ENCODE measurements at regions not wholly inside any gene's neighbourhood (a gene's known extent, or its start where the extent isn't known, plus 50 kb on each side); places are given as distances from the start of the nearest gene placed in this dataset.

DNA sequence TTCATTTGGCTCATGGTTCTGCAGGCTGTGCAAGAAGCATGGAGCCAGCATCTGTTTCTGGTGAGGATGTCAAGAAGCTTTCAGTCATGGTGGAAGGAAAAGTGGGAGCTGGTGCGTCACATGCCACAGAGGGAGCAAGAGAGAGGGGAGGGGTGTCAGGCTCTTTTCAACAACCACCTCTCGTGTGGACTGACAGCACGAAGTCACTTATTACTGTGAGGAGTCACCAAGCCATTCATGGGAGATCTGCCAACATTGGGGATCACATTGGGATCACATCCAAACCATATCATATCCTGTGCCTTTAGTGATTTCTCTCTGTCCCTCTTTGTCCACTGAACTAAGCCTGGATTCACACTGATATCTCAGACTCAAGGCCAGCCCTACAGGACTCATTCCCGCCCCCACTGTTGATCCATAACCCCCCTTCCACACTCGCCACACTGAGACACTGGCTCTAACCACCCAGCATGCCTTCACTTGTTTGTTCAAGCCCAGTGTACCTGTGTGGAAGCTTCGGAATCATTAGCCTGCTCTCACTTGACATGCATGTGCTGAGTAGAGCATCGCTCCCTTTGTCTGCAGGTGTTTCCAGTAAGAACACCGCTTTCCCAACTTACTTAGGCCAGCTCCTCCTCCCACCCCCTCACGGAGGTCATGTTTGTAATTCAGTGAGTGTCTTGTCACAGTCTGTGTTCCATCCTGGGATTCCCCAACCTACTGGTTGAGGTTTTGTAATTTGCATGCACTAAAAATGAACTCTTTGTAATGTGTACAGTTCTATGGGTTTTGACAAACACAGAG is 132.2 kb downstream of the KLF13 start:
- DNase-seq, result no peak
- peak overlapping the region in 1 of 3 donors; percentile 73 for H3K27ac ChIP-seq (ENCODE audit: low read depth in 1 of 3, low read length in 2 of 3)
- no peak overlapping the region for H3K4me3 ChIP-seq (ENCODE audit: low read depth in 1 of 3, low read length in 3 of 3)
- H3K36me3 ChIP-seq (ENCODE audit: control insufficient read depth in 3 of 3, insufficient read depth in 2 of 3, low read depth in 1 of 3, low read length in 3 of 3), result no peaks in the 10 kb centered on the region
- peaks cover 0 to 12% (median 0%) of the 10 kb centered on the region in 3 donors for H3K27me3 ChIP-seq (ENCODE audit: control insufficient read depth in 3 of 3, insufficient read depth in 3 of 3, low read length in 3 of 3)
- no peaks in the 10 kb centered on the region for H3K9me3 ChIP-seq (ENCODE audit: control insufficient read depth in 2 of 2, insufficient read depth in 1 of 2, low read depth in 1 of 2, low read length in 1 of 2)
- FAIRE-seq, result no peak
- WGBS, 3 donors, result 71 to 75% (median 74%) methylated on average over 9 of the region's 9 CpGs
- no peaks in the 10 kb centered on the region for H3K4me1 ChIP-seq (ENCODE audit: control insufficient read depth in 3 of 3, insufficient read depth in 2 of 3, low read depth in 1 of 3, low read length in 2 of 3)

DNA sequence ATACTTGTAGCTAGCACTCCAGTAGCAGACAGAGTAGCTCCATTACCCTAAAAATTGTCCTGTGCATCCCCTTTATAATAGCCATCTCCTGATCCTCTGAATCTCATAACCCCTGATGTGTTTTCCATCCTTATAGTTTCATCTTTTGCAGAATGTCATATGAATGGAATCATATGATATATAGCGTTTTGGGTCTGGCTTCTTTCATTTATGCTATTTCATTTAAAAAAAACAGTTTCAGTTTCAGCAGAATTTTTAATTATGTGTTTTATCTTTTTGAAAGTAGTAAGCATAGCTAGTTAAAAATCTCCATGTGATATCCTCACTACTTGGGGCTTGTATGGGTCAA is 132.7 kb downstream of the KLF13 start:
- 67 to 85% (median 83%) methylated on average over 1 of the region's 1 CpG for WGBS, 3 donors
- no peak for FAIRE-seq
- no peak overlapping the region for H3K27ac ChIP-seq (ENCODE audit: low read depth in 1 of 3, low read length in 2 of 3)

GRCh38 chr15:31461375-31461774 is 134.7 kb downstream of the KLF13 start:
- 93 to 98% (median 97%) methylated on average over 5 of the region's 5 CpGs for WGBS, 3 donors
- H3K4me3 ChIP-seq (ENCODE audit: low read depth in 1 of 3, low read length in 3 of 3), result no peak overlapping the region
- DNase-seq, result no peak
- no peak overlapping the region for H3K27ac ChIP-seq (ENCODE audit: low read depth in 1 of 3, low read length in 2 of 3)
- no peak for FAIRE-seq
- peaks cover 4 to 10% (median 6%) of the 10 kb centered on the region in 3 donors for H3K4me1 ChIP-seq (ENCODE audit: control insufficient read depth in 3 of 3, insufficient read depth in 2 of 3, low read depth in 1 of 3, low read length in 2 of 3)
- no peaks in the 10 kb centered on the region for H3K9me3 ChIP-seq (ENCODE audit: control insufficient read depth in 2 of 2, insufficient read depth in 1 of 2, low read depth in 1 of 2, low read length in 1 of 2)
- peaks cover 0 to 12% (median 0%) of the 10 kb centered on the region in 3 donors for H3K27me3 ChIP-seq (ENCODE audit: control insufficient read depth in 3 of 3, insufficient read depth in 3 of 3, low read length in 3 of 3)
- no peaks in the 10 kb centered on the region for H3K36me3 ChIP-seq (ENCODE audit: control insufficient read depth in 3 of 3, insufficient read depth in 2 of 3, low read depth in 1 of 3, low read length in 3 of 3)

More for the DNA sequence above, 132.7 kb downstream of the KLF13 start:
- Histone ChIP-seq H3K27me3 (ENCODE audit: control insufficient read depth in 3 of 3, insufficient read depth in 3 of 3, low read length in 3 of 3) (peaks cover 0 to 12% (median 0%) of the 10 kb centered on the region in 3 donors), H3K36me3 (ENCODE audit: control insufficient read depth in 3 of 3, insufficient read depth in 2 of 3, low read depth in 1 of 3, low read length in 3 of 3) (no peaks in the 10 kb centered on the region), H3K9me3 (ENCODE audit: control insufficient read depth in 2 of 2, insufficient read depth in 1 of 2, low read depth in 1 of 2, low read length in 1 of 2) (no peaks in the 10 kb centered on the region), H3K4me3 (ENCODE audit: low read depth in 1 of 3, low read length in 3 of 3) (no peak overlapping the region), H3K4me1 (ENCODE audit: control insufficient read depth in 3 of 3, insufficient read depth in 2 of 3, low read depth in 1 of 3, low read length in 2 of 3) (peaks cover 0 to 4% (median 4%) of the 10 kb centered on the region in 3 donors)
- DNase-seq, result no peak

GRCh38 chr15:31461911-31462480 is 135.4 kb downstream of the KLF13 start:
- Histone ChIP-seq H3K27me3 (ENCODE audit: control insufficient read depth in 3 of 3, insufficient read depth in 3 of 3, low read length in 3 of 3) (peaks cover 0 to 9% (median 0%) of the 10 kb centered on the region in 3 donors), H3K27ac (ENCODE audit: low read depth in 1 of 3, low read length in 2 of 3) (no peak overlapping the region), H3K4me3 (ENCODE audit: low read depth in 1 of 3, low read length in 3 of 3) (no peak overlapping the region), H3K9me3 (ENCODE audit: control insufficient read depth in 2 of 2, insufficient read depth in 1 of 2, low read depth in 1 of 2, low read length in 1 of 2) (no peaks in the 10 kb centered on the region), H3K36me3 (ENCODE audit: control insufficient read depth in 3 of 3, insufficient read depth in 2 of 3, low read depth in 1 of 3, low read length in 3 of 3) (no peaks in the 10 kb centered on the region), H3K4me1 (ENCODE audit: control insufficient read depth in 3 of 3, insufficient read depth in 2 of 3, low read depth in 1 of 3, low read length in 2 of 3) (peaks cover 4 to 11% (median 6%) of the 10 kb centered on the region in 3 donors)
- no peak for FAIRE-seq
- WGBS, 3 donors, result 86 to 89% (median 88%) methylated on average over 9 of the region's 9 CpGs
- no peak for DNase-seq

GRCh38 chr15:31463521-31464102 is 137.0 kb downstream of the KLF13 start:
- Histone ChIP-seq H3K27me3 (ENCODE audit: control insufficient read depth in 3 of 3, insufficient read depth in 3 of 3, low read length in 3 of 3) (peaks cover 0 to 5% (median 0%) of the 10 kb centered on the region in 3 donors), H3K36me3 (ENCODE audit: control insufficient read depth in 3 of 3, insufficient read depth in 2 of 3, low read depth in 1 of 3, low read length in 3 of 3) (no peaks in the 10 kb centered on the region), H3K9me3 (ENCODE audit: control insufficient read depth in 2 of 2, insufficient read depth in 1 of 2, low read depth in 1 of 2, low read length in 1 of 2) (no peaks in the 10 kb centered on the region), H3K4me3 (ENCODE audit: low read depth in 1 of 3, low read length in 3 of 3) (no peak overlapping the region), H3K27ac (ENCODE audit: low read depth in 1 of 3, low read length in 2 of 3) (peak overlapping the region in 1 of 3 donors; percentile 94), H3K4me1 (ENCODE audit: control insufficient read depth in 3 of 3, insufficient read depth in 2 of 3, low read depth in 1 of 3, low read length in 2 of 3) (peaks cover 4 to 11% (median 6%) of the 10 kb centered on the region in 3 donors)
- 34 to 67% (median 48%) methylated on average over 8 of the region's 8 CpGs for whole genome bisulfite sequencing, 3 donors
- FAIRE-seq (no peak), DNase-seq (peak in 1 of 2 donors; percentile 48)

DNA sequence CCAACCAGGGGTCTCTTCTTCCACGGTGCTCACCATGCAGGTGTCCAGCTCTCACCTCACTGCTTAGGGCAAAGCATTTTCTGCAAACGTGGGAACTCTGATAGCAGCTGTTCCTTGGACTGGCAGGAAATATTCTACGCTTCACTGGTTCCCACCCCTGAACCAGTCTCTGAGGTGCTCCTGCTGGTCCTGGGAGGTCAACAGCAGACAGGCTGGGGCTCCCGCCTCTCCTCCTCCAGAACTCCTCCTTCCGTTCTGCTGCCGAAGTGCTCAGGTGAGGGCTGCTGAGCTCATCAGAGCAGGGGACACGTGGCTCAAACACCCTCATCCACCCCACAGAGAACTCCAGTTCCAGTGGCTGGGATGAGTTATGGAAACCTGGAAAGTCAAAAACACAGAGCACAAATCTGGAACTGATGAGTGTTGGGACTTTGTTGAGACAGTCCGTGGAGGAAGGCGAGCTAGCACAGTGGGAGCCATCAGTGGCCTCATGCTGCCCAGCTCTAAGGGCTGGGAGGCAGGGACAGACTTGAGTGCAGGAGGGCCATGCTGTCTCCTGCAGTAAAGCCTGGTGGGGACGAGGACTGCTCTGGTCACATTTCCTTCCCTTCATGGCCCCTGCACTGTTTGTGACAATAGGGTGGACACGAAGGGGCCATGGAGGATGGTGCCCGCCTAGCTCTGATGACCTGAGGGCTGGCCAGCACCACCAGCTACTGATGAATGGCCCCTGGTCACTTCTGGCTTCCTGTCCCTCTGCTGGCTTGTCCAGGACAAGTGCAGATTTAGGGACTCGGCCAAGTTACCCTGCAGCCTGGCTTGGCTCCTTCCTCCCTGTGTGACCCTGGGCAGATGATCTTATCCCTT is 137.8 kb downstream of the KLF13 start:
- H3K27me3 ChIP-seq (ENCODE audit: control insufficient read depth in 3 of 3, insufficient read depth in 3 of 3, low read length in 3 of 3), result peaks cover 0 to 5% (median 0%) of the 10 kb centered on the region in 3 donors
- H3K36me3 ChIP-seq (ENCODE audit: control insufficient read depth in 3 of 3, insufficient read depth in 2 of 3, low read depth in 1 of 3, low read length in 3 of 3), result no peaks in the 10 kb centered on the region
- peak overlapping the region in 2 of 3 donors; percentile 72 to 94 for H3K27ac ChIP-seq (ENCODE audit: low read depth in 1 of 3, low read length in 2 of 3)
- H3K4me3 ChIP-seq (ENCODE audit: low read depth in 1 of 3, low read length in 3 of 3), result no peak overlapping the region
- no peaks in the 10 kb centered on the region for H3K9me3 ChIP-seq (ENCODE audit: control insufficient read depth in 2 of 2, insufficient read depth in 1 of 2, low read depth in 1 of 2, low read length in 1 of 2)
- no peak for FAIRE-seq
- DNase-seq, result no peak
- peaks cover 4 to 11% (median 6%) of the 10 kb centered on the region in 3 donors for H3K4me1 ChIP-seq (ENCODE audit: control insufficient read depth in 3 of 3, insufficient read depth in 2 of 3, low read depth in 1 of 3, low read length in 2 of 3)
- WGBS, 3 donors, result 70 to 76% (median 75%) methylated on average over 13 of the region's 13 CpGs

GRCh38 chr15:31465083-31465955 is 138.7 kb downstream of the KLF13 start:
- no peak for FAIRE-seq
- DNase-seq, result peak; percentile 55 to 98
- Histone ChIP-seq H3K36me3 (ENCODE audit: control insufficient read depth in 3 of 3, insufficient read depth in 2 of 3, low read depth in 1 of 3, low read length in 3 of 3) (no peaks in the 10 kb centered on the region), H3K27ac (ENCODE audit: low read depth in 1 of 3, low read length in 2 of 3) (peak overlapping the region in 2 of 3 donors; percentile 72 to 94), H3K27me3 (ENCODE audit: control insufficient read depth in 3 of 3, insufficient read depth in 3 of 3, low read length in 3 of 3) (peaks cover 0 to 5% (median 0%) of the 10 kb centered on the region in 3 donors), H3K4me3 (ENCODE audit: low read depth in 1 of 3, low read length in 3 of 3) (no peak overlapping the region), H3K9me3 (ENCODE audit: control insufficient read depth in 2 of 2, insufficient read depth in 1 of 2, low read depth in 1 of 2, low read length in 1 of 2) (no peaks in the 10 kb centered on the region), H3K4me1 (ENCODE audit: control insufficient read depth in 3 of 3, insufficient read depth in 2 of 3, low read depth in 1 of 3, low read length in 2 of 3) (peaks cover 4 to 11% (median 6%) of the 10 kb centered on the region in 3 donors)
- WGBS, 3 donors, result 21 to 64% (median 55%) methylated on average over 10 of the region's 10 CpGs

Measured in small intestine (tissue), 7 donors.